GM10266 (cell line): ENCODE measurements at regions not wholly inside any gene's neighbourhood (a gene's known extent, or its start where the extent isn't known, plus 50 kb on each side); places are given as distances from the start of the nearest gene placed in this dataset.
"Not testable (repeated sequence)": the region's sequence is repeated elsewhere in the genome, so short reads cannot be mapped to it uniquely, and the experiment has no call there.

Experiments
- DNase-seq: peaks from one replicate; pipeline ENCODE4 v3.0.0; 2012; ENCODE audit errors: extremely low spot score
- TF ChIP-seq, protein P1 (sequence below): IDR thresholded peaks from 2 replicates; pipeline ENCODE4 v1.5.1; 2012; ENCODE audit warnings: mild to moderate bottlenecking, low read depth; ENCODE audit not compliant: control insufficient read depth, insufficient read depth; ENCODE audit errors: missing control alignments

DNA sequence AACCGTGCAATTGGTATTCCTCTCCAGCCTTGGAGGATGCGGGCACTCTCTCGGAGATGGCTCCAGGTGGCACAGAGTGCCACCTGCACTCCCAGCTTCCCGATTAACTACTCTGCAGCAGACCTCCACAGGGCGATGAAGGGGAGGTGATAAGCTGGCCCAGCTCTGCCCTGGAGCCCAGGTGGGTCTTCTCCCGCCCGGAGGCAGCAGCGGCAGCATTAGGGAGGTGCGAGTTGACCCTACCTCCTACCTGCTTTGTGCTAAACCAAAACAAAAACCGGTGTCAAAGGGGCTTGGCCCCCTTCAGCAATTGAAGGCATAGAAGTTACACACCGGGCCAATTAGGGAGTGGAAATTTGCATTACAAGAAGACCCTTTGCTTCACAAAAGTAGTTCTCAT, 137.4 kb upstream of the MAMLD1 start:
- TF ChIP-seq, protein P1, sequence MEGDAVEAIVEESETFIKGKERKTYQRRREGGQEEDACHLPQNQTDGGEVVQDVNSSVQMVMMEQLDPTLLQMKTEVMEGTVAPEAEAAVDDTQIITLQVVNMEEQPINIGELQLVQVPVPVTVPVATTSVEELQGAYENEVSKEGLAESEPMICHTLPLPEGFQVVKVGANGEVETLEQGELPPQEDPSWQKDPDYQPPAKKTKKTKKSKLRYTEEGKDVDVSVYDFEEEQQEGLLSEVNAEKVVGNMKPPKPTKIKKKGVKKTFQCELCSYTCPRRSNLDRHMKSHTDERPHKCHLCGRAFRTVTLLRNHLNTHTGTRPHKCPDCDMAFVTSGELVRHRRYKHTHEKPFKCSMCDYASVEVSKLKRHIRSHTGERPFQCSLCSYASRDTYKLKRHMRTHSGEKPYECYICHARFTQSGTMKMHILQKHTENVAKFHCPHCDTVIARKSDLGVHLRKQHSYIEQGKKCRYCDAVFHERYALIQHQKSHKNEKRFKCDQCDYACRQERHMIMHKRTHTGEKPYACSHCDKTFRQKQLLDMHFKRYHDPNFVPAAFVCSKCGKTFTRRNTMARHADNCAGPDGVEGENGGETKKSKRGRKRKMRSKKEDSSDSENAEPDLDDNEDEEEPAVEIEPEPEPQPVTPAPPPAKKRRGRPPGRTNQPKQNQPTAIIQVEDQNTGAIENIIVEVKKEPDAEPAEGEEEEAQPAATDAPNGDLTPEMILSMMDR, result no peak
- no peak for DNase-seq

DNA sequence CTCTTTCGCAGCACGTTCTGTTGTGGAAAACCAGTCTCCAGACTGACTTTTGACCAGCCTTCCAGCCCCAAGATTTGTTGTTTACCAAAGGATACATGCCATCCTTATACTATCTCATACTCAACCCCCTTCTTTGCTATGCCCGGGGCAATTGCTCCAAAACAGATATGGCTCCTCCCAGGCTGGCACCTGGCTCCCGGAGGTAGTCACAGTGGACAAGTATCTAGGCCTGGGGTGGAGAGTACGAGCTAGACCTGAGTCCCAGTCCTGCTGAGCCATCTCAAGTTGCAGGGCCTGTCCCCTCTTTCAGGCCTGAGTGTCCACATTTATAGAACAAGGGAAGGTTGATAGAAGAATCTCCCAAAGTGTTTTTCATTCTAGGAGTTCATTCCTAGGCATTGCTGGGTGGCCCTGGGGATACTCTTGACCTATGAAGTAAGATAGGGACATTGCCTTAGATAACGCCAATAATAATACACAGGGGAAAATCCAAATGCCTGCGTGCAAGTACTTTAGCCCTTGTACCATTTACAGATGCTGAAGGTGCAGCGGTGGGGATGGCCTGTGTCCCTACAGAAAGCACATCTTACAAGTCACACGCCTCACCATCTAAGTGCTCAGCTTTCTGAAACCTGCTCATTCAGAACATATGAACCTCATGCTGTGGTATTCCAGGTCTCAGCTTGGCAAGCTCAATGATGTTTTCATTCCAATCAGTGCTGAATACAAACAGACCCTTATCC, 136.7 kb upstream of the MAMLD1 start:
- DNase-seq, result no peak
- TF ChIP-seq, protein P1, result no peak

DNA sequence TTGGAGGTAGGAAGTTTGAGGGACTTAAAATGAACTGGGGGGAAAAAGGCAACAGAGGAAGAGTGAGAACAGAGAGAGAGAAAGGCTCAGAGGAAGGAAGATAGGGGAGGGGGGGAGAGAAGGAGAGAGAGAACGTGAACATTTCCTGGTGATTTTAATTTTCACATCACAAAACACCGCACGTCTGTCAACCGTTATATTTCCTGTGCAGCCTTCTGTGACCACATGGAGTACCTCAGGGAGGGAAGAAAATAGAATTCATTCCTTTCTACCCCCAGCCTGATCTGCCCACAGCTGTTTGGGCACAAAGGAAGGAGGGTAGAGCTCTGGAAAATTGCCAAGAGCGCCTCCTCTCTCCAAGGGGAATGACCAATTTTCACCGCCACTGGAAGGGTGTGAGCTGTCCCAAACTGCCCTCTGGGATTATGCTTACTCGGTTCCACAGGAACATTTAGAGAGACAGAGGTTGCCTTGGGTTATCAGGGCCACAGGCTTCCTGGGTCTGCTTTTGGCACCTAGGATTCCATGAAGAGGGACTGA, 135.7 kb upstream of the MAMLD1 start:
- TF ChIP-seq, protein P1, result no peak
- no peak for DNase-seq

DNA sequence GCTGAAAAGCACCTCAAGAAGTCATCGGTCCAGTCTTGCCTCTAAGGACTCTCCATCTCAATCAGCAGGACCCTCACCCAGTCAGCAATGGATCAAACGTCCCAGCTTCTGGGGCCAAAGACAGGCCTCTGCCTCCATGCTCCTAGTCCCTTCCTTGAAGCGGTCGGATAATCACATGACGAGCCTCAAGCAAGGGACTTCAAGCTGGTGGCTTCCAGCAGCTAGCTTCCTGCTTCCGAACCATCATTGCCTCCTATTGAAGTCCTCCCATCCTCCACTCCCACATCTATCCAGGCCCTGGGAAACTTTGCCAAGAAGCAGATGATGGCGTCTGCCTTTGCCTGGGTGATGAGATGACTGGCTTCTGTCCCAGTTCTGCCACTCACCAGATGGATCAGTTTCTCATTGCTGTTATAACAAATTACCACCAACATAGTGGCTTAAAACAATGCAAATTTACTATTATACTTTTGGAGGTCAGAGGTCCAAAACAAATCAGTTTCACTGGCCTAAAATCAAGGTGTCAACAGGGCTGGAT, 135.2 kb upstream of the MAMLD1 start:
- TF ChIP-seq, protein P1, result no peak
- no peak for DNase-seq

DNA sequence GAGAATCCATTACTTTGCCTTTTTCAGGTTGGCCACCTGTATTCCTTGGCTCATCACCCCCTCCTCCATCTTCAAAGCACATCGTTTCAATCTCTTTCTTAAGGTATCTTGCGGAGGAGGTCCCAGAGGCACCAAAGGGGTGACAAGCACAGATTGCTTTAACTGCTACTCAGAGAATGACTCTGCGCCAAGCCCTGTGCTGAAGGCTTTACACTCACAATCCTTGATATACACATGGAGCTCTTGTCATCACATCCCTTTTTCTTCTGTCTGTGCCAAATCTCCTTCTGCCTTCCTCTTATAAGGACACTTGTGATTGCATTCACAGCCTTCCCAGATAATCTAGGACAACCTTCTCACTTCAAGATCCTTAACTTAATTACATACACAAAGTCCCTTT, 134.7 kb upstream of the MAMLD1 start:
- no peak for DNase-seq
- TF ChIP-seq, protein P1, result no peak

DNA sequence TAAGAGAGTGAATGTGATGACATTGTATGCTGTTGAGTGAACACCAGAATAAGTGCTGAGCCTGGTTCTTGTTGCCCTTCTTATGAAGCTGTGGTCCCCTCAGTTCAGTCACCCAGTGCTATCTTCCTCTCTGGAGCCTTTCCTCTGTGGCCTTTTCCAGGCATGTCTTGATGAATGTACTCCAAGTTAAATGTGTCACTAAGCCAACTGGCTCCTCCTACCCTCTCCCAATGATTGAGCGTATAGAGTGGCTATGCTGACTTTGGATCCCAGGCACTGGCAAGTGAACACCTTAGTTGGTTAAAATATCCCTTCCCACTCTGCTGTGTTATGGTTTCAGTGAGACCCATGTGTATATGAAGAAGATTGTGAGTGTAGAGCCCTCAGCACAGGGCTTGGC, 134.1 kb upstream of the MAMLD1 start:
- no peak for DNase-seq
- TF ChIP-seq, protein P1, result no peak

DNA sequence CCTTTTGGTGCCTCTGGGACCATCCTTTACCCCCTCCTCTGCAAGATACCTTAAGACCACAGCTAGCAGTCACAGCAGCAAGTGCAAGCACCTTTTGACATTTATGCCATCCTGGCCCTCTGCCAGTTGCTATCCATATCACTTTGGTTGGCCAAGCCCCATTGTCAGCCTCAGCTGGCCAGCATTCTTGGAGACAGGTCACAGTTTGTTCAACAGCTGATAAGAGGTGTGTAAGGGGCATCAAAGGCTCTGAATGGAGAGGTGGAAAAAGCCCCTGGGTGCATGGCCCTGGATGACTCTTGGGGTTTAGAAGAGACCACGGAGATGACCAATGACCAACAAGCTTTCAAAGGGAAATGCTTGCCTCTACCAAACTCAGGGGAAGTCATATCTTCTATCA, 133.6 kb upstream of the MAMLD1 start:
- TF ChIP-seq, protein P1, result no peak
- DNase-seq, result no peak

DNA sequence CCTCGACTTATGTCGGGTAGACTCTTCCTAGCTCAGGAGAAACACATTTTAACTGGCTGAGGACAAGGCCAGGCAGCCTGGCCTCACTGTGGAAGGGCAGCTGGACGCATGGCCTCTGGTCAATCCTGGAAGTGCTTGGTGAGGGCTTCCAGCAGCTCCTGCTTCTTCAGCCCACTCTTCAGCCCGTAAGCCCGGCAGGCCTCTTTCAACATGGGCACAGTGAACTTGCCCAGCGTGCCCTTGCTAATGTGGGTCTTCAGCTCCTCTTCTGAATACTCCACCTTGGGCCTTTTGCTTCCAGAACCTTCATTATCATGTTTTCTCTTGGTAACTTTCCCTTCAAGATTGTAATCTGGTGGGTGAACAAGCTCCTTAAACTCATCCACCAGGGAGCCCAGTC, 132.2 kb upstream of the MAMLD1 start:
- DNase-seq, result not testable (repeated sequence)

DNA sequence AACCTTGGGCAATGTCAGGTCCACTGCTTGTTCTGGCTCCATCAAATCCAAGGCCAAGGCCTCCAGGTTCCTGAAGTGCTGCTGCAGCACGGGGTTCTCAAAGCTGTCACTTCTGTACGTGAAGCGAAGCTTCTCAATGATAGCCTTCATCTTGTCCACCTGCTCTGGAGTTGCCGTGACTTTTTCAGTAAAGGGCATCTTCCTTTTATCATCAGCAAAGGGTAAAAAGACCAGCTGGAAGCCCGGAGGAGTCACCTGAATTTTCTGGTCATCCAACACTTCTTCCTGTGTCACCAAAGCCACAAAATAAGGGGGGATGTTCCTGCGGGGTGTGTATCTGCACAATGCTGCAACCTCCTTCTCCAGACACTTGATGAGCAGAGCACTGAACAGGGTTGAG, 131.7 kb upstream of the MAMLD1 start:
- DNase-seq, result not testable (repeated sequence)

DNA sequence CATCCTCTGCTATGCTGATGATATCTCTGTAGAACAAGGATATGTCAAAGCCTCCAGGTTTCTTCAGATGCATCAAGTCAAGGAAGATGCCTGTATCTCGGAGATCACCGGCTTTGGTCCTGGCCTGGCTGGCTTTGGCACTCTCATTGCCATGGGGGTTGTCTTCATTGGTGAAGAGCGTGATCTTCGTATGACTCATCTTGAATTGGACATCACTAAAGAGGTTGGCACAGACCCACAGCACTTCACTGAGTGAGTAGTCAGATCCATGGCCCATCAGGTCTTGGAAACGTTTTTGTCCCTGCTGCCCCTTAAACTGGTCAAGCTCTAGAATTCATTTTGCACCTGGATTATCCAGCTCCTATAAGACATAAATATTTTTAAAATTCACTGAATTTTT, 130.9 kb upstream of the MAMLD1 start:
- DNase-seq, result not testable (repeated sequence)
